ENCODE measurements at regions not wholly inside any gene's neighbourhood (a gene's known extent, or its start where the extent isn't known, plus 50 kb on each side); places are given as distances from the start of the nearest gene placed in this dataset.

- Histone ChIP-seq H3K9me3 (ENCODE audit: control insufficient read depth in 2 of 3, insufficient read depth in 1 of 3, low read length in 3 of 3) (no peaks in the 10 kb centered on the region), H3K27me3 (ENCODE audit: control insufficient read depth, insufficient read depth, low read length) (no peaks in the 10 kb centered on the region), H3K4me1 (ENCODE audit: control insufficient read depth in 2 of 3, insufficient read depth in 2 of 3, low read depth in 1 of 3, low read length in 3 of 3) (no peaks in the 10 kb centered on the region), H3K9ac (ENCODE audit: low read length in 3 of 3) (no peak overlapping the region), H3K4me3 (ENCODE audit: low read length in 3 of 3) (no peak overlapping the region), H3K36me3 (ENCODE audit: control insufficient read depth in 2 of 3, insufficient read depth in 3 of 3, low read length in 3 of 3) (no peaks in the 10 kb centered on the region), H3K27ac (ENCODE audit: low read depth in 2 of 2, low read length in 2 of 2) (no peak overlapping the region)
- intact Hi-C loops (cut with DNase I), result no loop called here
- DNase-seq, result no peak
- no peak for TF ChIP-seq CTCF (IDR thresholded peaks at IDR 0.05; ENCODE audit: borderline replicate concordance, extremely low read depth, insufficient read depth)
- no peak for FAIRE-seq
Observed at GRCh38 chr7:115340828-115341227, 418.9 kb downstream of the MDFIC start.

- no peak overlapping the region for H3K4me3 ChIP-seq (ENCODE audit: low read length in 3 of 3)
- intact Hi-C loops (cut with DNase I), result no loop called here
- TF ChIP-seq CTCF (IDR thresholded peaks at IDR 0.05; ENCODE audit: borderline replicate concordance, extremely low read depth, insufficient read depth), result no peak
- H3K36me3 ChIP-seq (ENCODE audit: control insufficient read depth in 2 of 3, insufficient read depth in 3 of 3, low read length in 3 of 3), result no peaks in the 10 kb centered on the region
- DNase-seq (no peak), FAIRE-seq (no peak)
- H3K9me3 ChIP-seq (ENCODE audit: control insufficient read depth in 2 of 3, insufficient read depth in 1 of 3, low read length in 3 of 3), result no peaks in the 10 kb centered on the region
- H3K4me1 ChIP-seq (ENCODE audit: control insufficient read depth in 2 of 3, insufficient read depth in 2 of 3, low read depth in 1 of 3, low read length in 3 of 3), result no peaks in the 10 kb centered on the region
- no peak overlapping the region for H3K27ac ChIP-seq (ENCODE audit: low read depth in 2 of 2, low read length in 2 of 2)
- H3K27me3 ChIP-seq (ENCODE audit: control insufficient read depth, insufficient read depth, low read length), result no peaks in the 10 kb centered on the region
- no peak overlapping the region for H3K9ac ChIP-seq (ENCODE audit: low read length in 3 of 3)
Observed at GRCh38 chr7:115338016-115338415, 416.1 kb downstream of the MDFIC start.

DNA sequence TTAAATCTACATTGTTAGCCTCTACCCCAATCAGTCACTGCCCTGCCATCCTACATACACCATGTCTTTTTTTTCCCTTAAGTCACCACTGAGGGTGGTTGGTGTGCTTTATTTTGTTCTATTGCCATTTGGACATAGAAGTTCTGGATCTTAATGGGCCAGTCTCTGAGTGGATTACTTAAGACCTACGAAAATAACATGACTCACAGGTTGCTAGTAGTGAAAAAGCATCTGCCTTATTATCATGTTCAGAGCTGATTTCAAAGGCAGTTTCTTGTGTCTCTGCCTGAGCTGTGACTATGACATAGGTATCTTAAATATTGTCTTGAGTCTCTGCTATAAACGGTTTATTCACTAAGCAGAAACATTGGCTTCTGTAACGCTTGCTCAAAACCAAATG is 410.8 kb downstream of the MDFIC start:
- Histone ChIP-seq H3K27me3 (ENCODE audit: control insufficient read depth, insufficient read depth, low read length) (no peaks in the 10 kb centered on the region), H3K9ac (ENCODE audit: low read length in 3 of 3) (no peak overlapping the region), H3K4me3 (ENCODE audit: low read length in 3 of 3) (no peak overlapping the region), H3K27ac (ENCODE audit: low read depth in 2 of 2, low read length in 2 of 2) (no peak overlapping the region), H3K9me3 (ENCODE audit: control insufficient read depth in 2 of 3, insufficient read depth in 1 of 3, low read length in 3 of 3) (no peaks in the 10 kb centered on the region), H3K4me1 (ENCODE audit: control insufficient read depth in 2 of 3, insufficient read depth in 2 of 3, low read depth in 1 of 3, low read length in 3 of 3) (no peaks in the 10 kb centered on the region), H3K36me3 (ENCODE audit: control insufficient read depth in 2 of 3, insufficient read depth in 3 of 3, low read length in 3 of 3) (no peaks in the 10 kb centered on the region)
- DNase-seq (no peak), FAIRE-seq (no peak)
- no peak for TF ChIP-seq CTCF (IDR thresholded peaks at IDR 0.05; ENCODE audit: borderline replicate concordance, extremely low read depth, insufficient read depth)
- intact Hi-C loops (cut with DNase I), result no loop called here

GRCh38 chr7:115329006-115329405 is 407.1 kb downstream of the MDFIC start:
- intact Hi-C loops (cut with DNase I), result no loop called here
- Histone ChIP-seq H3K36me3 (ENCODE audit: control insufficient read depth in 2 of 3, insufficient read depth in 3 of 3, low read length in 3 of 3) (no peaks in the 10 kb centered on the region), H3K4me3 (ENCODE audit: low read length in 3 of 3) (no peak overlapping the region), H3K4me1 (ENCODE audit: control insufficient read depth in 2 of 3, insufficient read depth in 2 of 3, low read depth in 1 of 3, low read length in 3 of 3) (no peaks in the 10 kb centered on the region), H3K27me3 (ENCODE audit: control insufficient read depth, insufficient read depth, low read length) (no peaks in the 10 kb centered on the region), H3K9me3 (ENCODE audit: control insufficient read depth in 2 of 3, insufficient read depth in 1 of 3, low read length in 3 of 3) (no peaks in the 10 kb centered on the region), H3K27ac (ENCODE audit: low read depth in 2 of 2, low read length in 2 of 2) (no peak overlapping the region), H3K9ac (ENCODE audit: low read length in 3 of 3) (no peak overlapping the region)
- no peak for DNase-seq
- TF ChIP-seq CTCF (IDR thresholded peaks at IDR 0.05; ENCODE audit: borderline replicate concordance, extremely low read depth, insufficient read depth), result no peak
- no peak for FAIRE-seq
